Testis (tissue), 2 donors: ENCODE measurements at regions not wholly inside any gene's neighbourhood (a gene's known extent, or its start where the extent isn't known, plus 50 kb on each side); places are given as distances from the start of the nearest gene placed in this dataset.
"Not testable (repeated sequence)": the region's sequence is repeated elsewhere in the genome, so short reads cannot be mapped to it uniquely, and the experiment has no call there.

Source experiments
- CTCF ChIP-seq, 3 experiments: fragments of 450-650 bp in 2 of 3; fragments of 200-600 bp in 1 of 3; sonication (generic) in 1 of 3; IDR thresholded peaks; one replicate each; pipeline ENCODE4 v1.5.1; 2016 to 2019; ENCODE audit warnings: antibody characterized with exemption in 3 of 3, mild to moderate bottlenecking in 2 of 3, moderate library complexity in 1 of 3
- POLR2A ChIP-seq: fragments of 450-650 bp; IDR thresholded peaks from one replicate; pipeline ENCODE4 v1.6.1; 2017; ENCODE audit warnings: antibody characterized with exemption, mild to moderate bottlenecking, moderate library complexity

GRCh38 chrX:3920424-3921017 is 207.1 kb upstream of the PRKX start:
- not testable (repeated sequence) for TF ChIP-seq CTCF (IDR thresholded peaks at IDR 0.05); POLR2A
